GM12892 (cell line): ENCODE measurements at regions not wholly inside any gene's neighbourhood (a gene's known extent, or its start where the extent isn't known, plus 50 kb on each side); places are given as distances from the start of the nearest gene placed in this dataset.

ENCODE experiments used
- POLR2A ChIP-seq: IDR thresholded peaks from 2 replicates; pipeline ENCODE4 v1.6.1; 2011; ENCODE audit warnings: low read depth, low read length, control low read depth
- POLR2AphosphoS5 ChIP-seq: IDR thresholded peaks from 2 replicates; pipeline ENCODE4 v1.6.1; 2011; ENCODE audit warnings: low read depth, low read length, control low read depth

DNA sequence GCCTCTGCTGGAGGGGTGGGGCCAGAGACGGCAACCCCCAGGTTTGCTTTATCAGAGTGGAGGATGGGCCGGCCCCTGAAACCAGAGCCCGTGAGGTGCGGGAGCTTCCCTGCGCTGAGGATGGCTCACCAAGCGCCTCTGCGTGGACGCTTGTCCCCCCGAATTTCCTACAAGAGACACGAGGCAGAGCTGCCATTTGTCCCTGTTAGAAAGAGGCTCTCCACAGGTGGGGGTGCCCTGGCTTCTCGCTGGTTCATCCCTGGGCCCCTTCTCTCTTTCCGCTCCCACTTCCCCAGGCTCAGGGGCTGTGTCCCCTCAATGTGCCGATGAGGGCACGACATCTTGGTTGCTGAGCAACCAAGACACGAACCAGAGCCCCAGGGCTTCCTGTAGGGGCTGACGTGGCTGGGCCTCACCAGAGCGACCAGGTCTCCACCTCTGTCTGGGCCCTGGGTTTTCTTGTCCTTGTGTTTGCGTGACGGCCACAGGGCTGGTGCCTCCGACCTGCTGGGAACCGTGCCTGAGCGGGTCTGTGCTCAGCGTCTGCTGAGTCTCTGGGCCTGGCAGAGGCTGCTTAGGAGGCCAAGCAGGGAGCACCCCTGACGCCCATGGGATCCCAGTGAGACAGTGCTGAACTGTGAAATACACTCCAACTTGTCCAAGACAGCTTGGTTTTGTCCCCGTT lies 119.6 kb upstream of the COL5A1 start:
- TF ChIP-seq POLR2AphosphoS5 (no peak), POLR2A (no peak)
